Left hindlimb (tissue), 1 donor: ENCODE measurements at regions not wholly inside any gene's neighbourhood (a gene's known extent, or its start where the extent isn't known, plus 50 kb on each side); places are given as distances from the start of the nearest gene placed in this dataset.

ENCODE experiments used
- DNase-seq: peaks from one replicate; pipeline ENCODE4 v3.0.0-alpha.2; 2018

GRCh38 chr9:16158093-16158492 is 605.2 kb downstream of the CCDC171 start:
- no peak for DNase-seq

- no peak for DNase-seq
Measured at GRCh38 chr9:16161483-16161882, 608.6 kb downstream of the CCDC171 start.

- DNase-seq: no peak
Measured at GRCh38 chr9:16170119-16170518, 617.3 kb downstream of the CCDC171 start.

GRCh38 chr9:16171911-16172310 is 619.1 kb downstream of the CCDC171 start:
- no peak for DNase-seq

GRCh38 chr9:16172796-16173195 is 620.0 kb downstream of the CCDC171 start:
- DNase-seq: no peak

- no peak for DNase-seq
Measured at GRCh38 chr9:16174915-16175314, 622.1 kb downstream of the CCDC171 start.

- DNase-seq: no peak
Measured at GRCh38 chr9:16175461-16175860, 622.6 kb downstream of the CCDC171 start.

- no peak for DNase-seq
Measured at GRCh38 chr9:16178294-16178693, 625.5 kb downstream of the CCDC171 start.

GRCh38 chr9:16179566-16179965 is 626.7 kb downstream of the CCDC171 start:
- DNase-seq: no peak

GRCh38 chr9:16180091-16180490 is 627.2 kb downstream of the CCDC171 start:
- no peak for DNase-seq

GRCh38 chr9:16180546-16180945 is 627.7 kb downstream of the CCDC171 start:
- no peak for DNase-seq

- DNase-seq: no peak
Measured at GRCh38 chr9:16181539-16181938, 628.7 kb downstream of the CCDC171 start.

GRCh38 chr9:16182784-16183183 is 629.9 kb downstream of the CCDC171 start:
- no peak for DNase-seq

- DNase-seq: no peak
Measured at GRCh38 chr9:16184964-16185646, 632.3 kb downstream of the CCDC171 start.

GRCh38 chr9:16191191-16191590 is 638.3 kb downstream of the CCDC171 start:
- no peak for DNase-seq

GRCh38 chr9:16191691-16192402 is 639.0 kb downstream of the CCDC171 start:
- DNase-seq: peak; percentile 85

- DNase-seq: no peak
Measured at GRCh38 chr9:16192403-16193017, 639.7 kb downstream of the CCDC171 start.

GRCh38 chr9:16193066-16193465 is 640.2 kb downstream of the CCDC171 start:
- no peak for DNase-seq

GRCh38 chr9:16196206-16196605 is 643.4 kb downstream of the CCDC171 start:
- DNase-seq: no peak

- no peak for DNase-seq
Measured at GRCh38 chr9:16197578-16198370, 644.9 kb downstream of the CCDC171 start.

- no peak for DNase-seq
Measured at GRCh38 chr9:16198996-16199395, 646.2 kb downstream of the CCDC171 start.

- DNase-seq: no peak
Measured at GRCh38 chr9:16202221-16202620, 649.4 kb downstream of the CCDC171 start.
